Coronary artery (tissue), 2 donors: ENCODE measurements at regions not wholly inside any gene's neighbourhood (a gene's known extent, or its start where the extent isn't known, plus 50 kb on each side); places are given as distances from the start of the nearest gene placed in this dataset.

Source experiments
- DNase-seq: peaks from one replicate; pipeline ENCODE4 v3.0.0-alpha.2; 2017; ENCODE audit warnings: low spot score
- H3K27ac ChIP-seq, 2 donors: fragments of 200-600 bp; sonication (generic); one replicate each; pipeline ENCODE4 v1.5.1; 2016 to 2019
- H3K4me3 ChIP-seq: fragments of 200-600 bp; sonication (generic); 2 replicates; pipeline ENCODE4 v1.5.1; 2016; ENCODE audit warnings: mild to moderate bottlenecking, moderate library complexity
- TF ChIP-seq, protein P1 (sequence below): fragments of 200-600 bp; sonication (generic); IDR thresholded peaks from one replicate; pipeline ENCODE4 v1.5.1; 2019; ENCODE audit warnings: antibody characterized with exemption

DNA sequence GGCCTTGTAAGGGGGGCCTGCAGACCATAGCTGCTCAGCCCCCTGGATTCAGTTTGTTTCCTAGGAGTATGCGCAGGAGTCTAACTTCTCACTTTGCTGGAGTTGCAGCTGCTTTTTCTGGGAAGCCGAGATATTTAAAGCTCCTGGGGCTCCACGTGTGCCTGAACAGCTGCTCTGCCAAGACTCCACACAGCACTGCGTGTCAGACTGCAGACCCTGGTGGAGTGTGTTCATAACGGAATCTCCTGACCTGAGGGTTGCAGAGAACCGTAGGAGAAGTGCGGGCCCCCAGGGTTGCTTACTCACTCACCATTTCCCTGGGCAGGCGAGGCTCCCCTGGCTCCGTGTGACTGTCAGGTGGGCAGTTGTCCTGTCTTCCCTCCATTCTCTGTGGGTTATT lies 474.3 kb upstream of the TMPRSS15 start:
- TF ChIP-seq, protein P1, sequence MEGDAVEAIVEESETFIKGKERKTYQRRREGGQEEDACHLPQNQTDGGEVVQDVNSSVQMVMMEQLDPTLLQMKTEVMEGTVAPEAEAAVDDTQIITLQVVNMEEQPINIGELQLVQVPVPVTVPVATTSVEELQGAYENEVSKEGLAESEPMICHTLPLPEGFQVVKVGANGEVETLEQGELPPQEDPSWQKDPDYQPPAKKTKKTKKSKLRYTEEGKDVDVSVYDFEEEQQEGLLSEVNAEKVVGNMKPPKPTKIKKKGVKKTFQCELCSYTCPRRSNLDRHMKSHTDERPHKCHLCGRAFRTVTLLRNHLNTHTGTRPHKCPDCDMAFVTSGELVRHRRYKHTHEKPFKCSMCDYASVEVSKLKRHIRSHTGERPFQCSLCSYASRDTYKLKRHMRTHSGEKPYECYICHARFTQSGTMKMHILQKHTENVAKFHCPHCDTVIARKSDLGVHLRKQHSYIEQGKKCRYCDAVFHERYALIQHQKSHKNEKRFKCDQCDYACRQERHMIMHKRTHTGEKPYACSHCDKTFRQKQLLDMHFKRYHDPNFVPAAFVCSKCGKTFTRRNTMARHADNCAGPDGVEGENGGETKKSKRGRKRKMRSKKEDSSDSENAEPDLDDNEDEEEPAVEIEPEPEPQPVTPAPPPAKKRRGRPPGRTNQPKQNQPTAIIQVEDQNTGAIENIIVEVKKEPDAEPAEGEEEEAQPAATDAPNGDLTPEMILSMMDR, result no peak

DNA sequence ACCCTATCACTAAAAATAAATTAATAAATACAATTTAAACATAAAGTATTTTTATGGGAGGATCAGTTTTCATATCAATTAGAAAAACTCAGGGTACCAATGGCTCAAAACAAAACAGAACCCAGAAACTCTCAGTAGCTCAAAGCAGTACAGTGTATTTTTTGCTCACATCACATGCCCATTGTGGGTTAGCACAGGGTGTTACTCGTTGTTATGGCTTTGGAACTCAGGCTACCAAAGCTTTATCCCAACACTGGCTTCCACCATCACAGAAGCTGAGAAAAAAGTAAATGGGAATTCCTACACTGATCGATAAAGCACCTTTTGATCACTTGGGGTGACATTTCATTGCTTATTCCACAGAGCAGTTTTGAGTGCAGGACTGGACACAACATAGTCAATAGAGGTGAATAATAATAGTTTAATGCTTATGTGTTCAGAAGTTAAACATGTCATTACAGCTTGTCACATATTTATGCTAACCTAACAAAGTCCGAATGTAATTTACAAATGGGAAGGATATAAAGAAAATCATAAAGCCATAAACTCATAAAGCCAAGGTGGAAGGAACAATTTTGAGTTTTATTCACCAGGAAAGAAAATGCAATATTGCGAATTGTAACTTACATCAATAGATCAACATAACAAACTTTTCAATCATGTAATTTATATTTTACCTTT lies 484.5 kb upstream of the TMPRSS15 start:
- TF ChIP-seq, protein P1, result no peak

More for the DNA sequence above, 474.3 kb upstream of the TMPRSS15 start:
- Histone ChIP-seq H3K4me3 (no peak overlapping the region), H3K27ac (no peak overlapping the region)
- no peak for DNase-seq

DNA sequence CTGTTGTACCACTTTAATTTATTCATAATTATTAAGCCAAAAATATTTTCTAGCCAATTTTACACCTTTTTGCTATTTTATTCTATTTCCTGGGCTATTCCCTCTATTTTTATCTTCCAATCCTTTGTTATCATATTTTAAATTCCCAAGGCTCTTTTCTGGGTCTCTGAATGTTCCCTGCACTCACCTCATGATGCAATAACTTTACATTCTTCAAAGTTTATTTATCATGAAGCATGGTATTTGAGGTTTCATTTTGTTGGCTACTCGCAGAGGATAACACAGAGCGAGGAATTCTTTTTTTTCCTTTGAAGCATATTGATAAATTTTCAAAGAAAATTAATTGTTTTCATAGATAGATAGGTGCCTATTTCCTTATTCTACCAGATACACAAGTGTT lies 489.8 kb upstream of the TMPRSS15 start:
- TF ChIP-seq, protein P1, result no peak
- Histone ChIP-seq H3K4me3 (no peak overlapping the region), H3K27ac (no peak overlapping the region)
- no peak for DNase-seq

More for the DNA sequence above, 484.5 kb upstream of the TMPRSS15 start:
- H3K4me3 ChIP-seq, result no peak overlapping the region
- DNase-seq, result no peak
- H3K27ac ChIP-seq, result no peak overlapping the region

DNA sequence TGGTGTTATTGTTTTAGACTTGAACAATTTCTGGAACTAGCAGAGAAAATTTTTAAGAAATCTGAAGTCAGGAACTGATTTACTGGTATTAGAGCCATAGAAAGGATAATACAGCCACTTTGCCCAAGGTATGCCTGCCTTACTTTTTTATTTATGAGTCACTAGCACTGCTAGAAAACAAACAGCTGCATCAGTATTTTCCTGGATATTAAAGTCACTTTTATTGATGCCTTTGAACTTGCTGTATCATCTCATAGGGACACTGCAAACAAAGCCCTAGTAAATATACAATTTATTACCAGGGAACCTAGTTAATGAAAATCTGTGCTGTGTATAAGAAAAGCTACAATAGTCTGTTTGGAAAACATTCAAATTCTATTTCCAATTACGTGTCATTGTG lies 490.8 kb upstream of the TMPRSS15 start:
- no peak for DNase-seq

DNA sequence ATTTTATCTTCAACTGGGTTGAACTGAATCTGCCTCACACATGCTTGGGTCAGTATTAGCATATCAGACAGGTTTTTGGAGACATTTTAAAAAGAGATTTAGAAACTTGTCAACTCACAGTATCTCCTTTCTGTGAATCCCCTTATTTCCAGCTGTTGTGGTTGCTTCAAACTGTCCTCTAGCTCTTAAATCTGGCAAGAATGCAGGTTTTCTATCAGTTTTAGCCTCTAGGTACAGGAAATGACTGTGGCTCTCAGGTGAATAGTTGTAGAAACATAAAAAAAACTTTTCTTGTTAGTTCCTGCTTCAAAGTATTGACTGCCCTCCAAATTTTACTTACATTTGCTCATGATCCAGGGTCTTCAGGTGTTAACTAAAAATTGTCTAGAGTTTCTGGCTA lies 495.7 kb upstream of the TMPRSS15 start:
- no peak overlapping the region for H3K4me3 ChIP-seq
- H3K27ac ChIP-seq, result no peak overlapping the region
- DNase-seq, result no peak
- TF ChIP-seq, protein P1, result no peak

More for the DNA sequence above, 490.8 kb upstream of the TMPRSS15 start:
- no peak overlapping the region for H3K4me3 ChIP-seq
- TF ChIP-seq, protein P1, result no peak
- no peak overlapping the region for H3K27ac ChIP-seq

DNA sequence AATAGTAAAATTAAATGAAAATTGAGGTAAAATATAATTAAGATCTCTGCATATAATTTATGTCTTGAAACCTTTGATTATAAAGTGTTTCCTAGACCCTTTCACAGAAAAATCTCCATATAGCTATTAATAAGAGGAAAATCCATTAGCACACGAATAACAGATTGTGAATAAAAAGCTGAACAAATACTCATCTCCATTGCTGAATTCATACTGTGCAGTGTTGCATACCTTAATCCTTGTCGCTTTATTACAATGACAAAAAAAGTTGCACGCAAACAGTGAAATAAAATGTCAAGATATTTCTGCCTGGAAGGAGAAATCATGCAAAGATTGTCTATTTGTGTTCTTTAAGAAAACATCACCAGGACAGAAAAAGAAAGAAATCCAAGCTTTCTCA lies 499.1 kb upstream of the TMPRSS15 start:
- no peak overlapping the region for H3K4me3 ChIP-seq
- TF ChIP-seq, protein P1, result no peak

DNA sequence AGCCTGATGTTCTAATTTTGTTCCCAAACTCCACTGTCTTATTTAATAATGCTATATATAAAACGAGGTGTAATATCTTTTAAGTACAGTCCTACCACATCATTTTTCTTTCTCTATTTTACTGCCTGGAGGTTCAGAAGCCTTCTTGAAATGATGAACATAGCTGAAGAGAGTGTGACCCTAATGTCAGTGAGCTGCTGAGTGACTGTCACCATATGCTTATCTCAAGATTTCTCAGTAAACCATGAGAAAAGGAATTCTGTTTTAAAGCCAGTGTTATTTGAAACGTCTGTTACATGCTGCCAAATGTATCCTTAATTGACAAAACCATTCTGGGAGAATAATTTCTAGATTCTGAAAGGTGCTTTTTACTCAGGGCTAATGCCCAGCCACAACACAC lies 503.5 kb upstream of the TMPRSS15 start:
- TF ChIP-seq, protein P1, result no peak
- no peak for DNase-seq
- no peak overlapping the region for H3K4me3 ChIP-seq
- H3K27ac ChIP-seq, result no peak overlapping the region

More for the DNA sequence above, 499.1 kb upstream of the TMPRSS15 start:
- no peak overlapping the region for H3K27ac ChIP-seq
- DNase-seq, result no peak
